Osteoblast (primary cell): ENCODE measurements at regions not wholly inside any gene's neighbourhood (a gene's known extent, or its start where the extent isn't known, plus 50 kb on each side); places are given as distances from the start of the nearest gene placed in this dataset.
A peak's percentile ranks its signal among the peaks of the same experiment; 100 is the strongest.

Source experiments
- DNase-seq: peaks from one replicate; pipeline ENCODE4 v3.0.0; 2011; ENCODE audit warnings: low spot score, mixed read lengths; ENCODE audit not compliant: insufficient read length; ENCODE audit errors: missing footprints
- H2AFZ ChIP-seq: 2 replicates; pipeline ENCODE4 v1.6.0; 2011; ENCODE audit warnings: mild to moderate bottlenecking, low read length
- H3K27ac ChIP-seq: 2 replicates; pipeline ENCODE4 v1.5.1; 2011; ENCODE audit warnings: mild to moderate bottlenecking, low read depth, low read length, moderate library complexity
- H3K27me3 ChIP-seq: 2 replicates; pipeline ENCODE4 v1.6.0; 2012; ENCODE audit warnings: mild to moderate bottlenecking, control low read depth, inconsistent platforms, low read length, moderate library complexity; ENCODE audit not compliant: insufficient read depth
- H3K36me3 ChIP-seq: 2 replicates; pipeline ENCODE4 v1.5.1; 2011; ENCODE audit warnings: mild to moderate bottlenecking, low read length, control low read depth, moderate library complexity; ENCODE audit not compliant: insufficient read depth
- H3K4me1 ChIP-seq: 2 replicates; pipeline ENCODE4 v1.5.1; 2011; ENCODE audit warnings: mild to moderate bottlenecking, low read length, control low read depth, moderate library complexity; ENCODE audit not compliant: insufficient read depth
- H3K4me2 ChIP-seq: 2 replicates; pipeline ENCODE4 v1.6.0; 2011; ENCODE audit warnings: mild to moderate bottlenecking, low read length; ENCODE audit not compliant: insufficient read depth
- H3K4me3 ChIP-seq: fragments of 200-600 bp; sonication (generic); 3 replicates; pipeline ENCODE4 v1.5.1; 2012; ENCODE audit warnings: mild to moderate bottlenecking, low read length, inconsistent platforms; ENCODE audit not compliant: insufficient read depth
- H3K79me2 ChIP-seq: 2 replicates; pipeline ENCODE4 v1.6.0; 2012; ENCODE audit warnings: mild to moderate bottlenecking, low read length, control low read depth, inconsistent platforms; ENCODE audit not compliant: insufficient read depth
- H3K9me3 ChIP-seq: 2 replicates; pipeline ENCODE4 v1.5.1; 2011; ENCODE audit warnings: low read depth, low read length, control low read depth
- H4K20me1 ChIP-seq: 2 replicates; pipeline ENCODE4 v1.6.0; 2012; ENCODE audit warnings: mild to moderate bottlenecking, low read length, control low read depth; ENCODE audit not compliant: insufficient read depth
- TF ChIP-seq, protein P1 (sequence below): IDR thresholded peaks from 2 replicates; pipeline ENCODE4 v1.5.1; 2011; ENCODE audit warnings: mild to moderate bottlenecking, low read depth, low read length, moderate library complexity; ENCODE audit errors: extremely low read depth

DNA sequence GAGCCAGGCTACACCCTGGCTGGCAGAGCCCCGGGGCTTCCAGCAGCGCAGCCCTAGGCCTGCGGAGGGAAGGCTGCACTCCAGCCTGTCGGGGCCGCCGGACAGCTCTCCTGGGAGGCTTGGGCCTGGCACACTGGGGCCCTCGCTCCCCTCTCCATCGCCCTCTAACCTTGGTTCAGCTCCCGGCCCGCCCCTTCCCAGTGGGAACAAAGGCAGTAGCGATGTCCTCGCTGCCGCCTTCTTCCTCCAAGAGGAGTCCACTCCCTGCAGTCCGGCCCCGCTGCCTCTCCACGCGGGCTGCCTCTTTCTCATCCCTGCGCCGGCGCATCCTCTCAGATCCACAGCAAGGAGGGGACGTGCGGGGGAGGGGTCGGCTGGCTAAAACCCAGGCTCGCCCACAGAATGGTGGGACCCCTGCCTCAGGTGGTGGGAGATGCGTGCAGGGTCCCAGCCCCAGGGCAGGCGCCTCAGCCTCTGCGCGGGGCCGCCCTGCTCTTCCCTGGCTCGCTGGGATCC is 138.1 kb downstream of the TWIST2 start:
- Histone ChIP-seq H3K4me2 (no peak overlapping the region), H3K36me3 (no peaks in the 10 kb centered on the region), H2AFZ (no peak overlapping the region), H3K4me1 (no peaks in the 10 kb centered on the region), H3K4me3 (no peak overlapping the region), H3K27me3 (peaks cover 6% of the 10 kb centered on the region), H3K9me3 (no peaks in the 10 kb centered on the region), H3K79me2 (no peaks in the 10 kb centered on the region), H3K27ac (no peak overlapping the region), H4K20me1 (no peaks in the 10 kb centered on the region)
- TF ChIP-seq, protein P1, sequence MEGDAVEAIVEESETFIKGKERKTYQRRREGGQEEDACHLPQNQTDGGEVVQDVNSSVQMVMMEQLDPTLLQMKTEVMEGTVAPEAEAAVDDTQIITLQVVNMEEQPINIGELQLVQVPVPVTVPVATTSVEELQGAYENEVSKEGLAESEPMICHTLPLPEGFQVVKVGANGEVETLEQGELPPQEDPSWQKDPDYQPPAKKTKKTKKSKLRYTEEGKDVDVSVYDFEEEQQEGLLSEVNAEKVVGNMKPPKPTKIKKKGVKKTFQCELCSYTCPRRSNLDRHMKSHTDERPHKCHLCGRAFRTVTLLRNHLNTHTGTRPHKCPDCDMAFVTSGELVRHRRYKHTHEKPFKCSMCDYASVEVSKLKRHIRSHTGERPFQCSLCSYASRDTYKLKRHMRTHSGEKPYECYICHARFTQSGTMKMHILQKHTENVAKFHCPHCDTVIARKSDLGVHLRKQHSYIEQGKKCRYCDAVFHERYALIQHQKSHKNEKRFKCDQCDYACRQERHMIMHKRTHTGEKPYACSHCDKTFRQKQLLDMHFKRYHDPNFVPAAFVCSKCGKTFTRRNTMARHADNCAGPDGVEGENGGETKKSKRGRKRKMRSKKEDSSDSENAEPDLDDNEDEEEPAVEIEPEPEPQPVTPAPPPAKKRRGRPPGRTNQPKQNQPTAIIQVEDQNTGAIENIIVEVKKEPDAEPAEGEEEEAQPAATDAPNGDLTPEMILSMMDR, result no peak
- no peak for DNase-seq

DNA sequence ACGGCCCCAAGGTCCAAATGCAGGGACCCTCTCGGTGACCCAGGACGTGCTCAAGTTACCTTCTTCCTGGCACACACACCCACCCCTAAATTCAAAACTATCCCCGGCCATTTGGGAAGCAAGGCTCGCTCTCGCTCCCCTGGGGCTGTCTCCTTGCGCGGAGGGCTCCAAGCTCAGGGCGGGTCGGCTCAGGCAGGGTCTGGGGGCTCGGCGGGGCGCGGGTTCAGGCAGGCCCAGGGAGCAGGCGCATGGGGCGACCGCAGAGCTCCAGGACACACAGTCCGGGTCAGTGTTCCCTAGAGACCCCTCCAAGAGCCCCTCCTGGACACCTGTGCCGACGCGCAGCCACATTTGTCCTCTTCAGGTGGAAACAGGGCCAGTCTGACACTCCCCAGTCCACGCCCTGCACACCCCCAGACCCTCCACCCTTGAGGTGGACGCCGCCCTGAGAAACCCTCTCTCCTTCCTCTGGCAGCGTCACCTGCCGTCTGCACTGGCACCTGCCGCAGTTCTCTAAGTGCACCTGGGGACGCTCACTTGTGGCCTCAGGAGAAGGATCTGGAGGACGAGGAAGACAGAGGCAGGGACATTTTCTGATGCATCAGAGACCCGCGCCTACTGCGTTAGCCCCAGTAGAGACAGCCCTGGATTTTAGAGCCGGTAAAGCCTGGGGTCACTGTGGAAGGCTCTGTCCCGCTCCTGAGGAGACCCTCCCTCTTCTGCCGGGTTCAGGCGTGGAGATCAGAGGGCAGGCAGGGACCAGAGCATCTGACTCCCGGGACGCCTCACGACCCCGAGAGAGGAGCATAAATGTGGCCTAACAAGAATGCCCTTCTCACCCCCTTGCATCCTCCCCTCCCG is 138.8 kb downstream of the TWIST2 start:
- Histone ChIP-seq H4K20me1 (no peaks in the 10 kb centered on the region), H3K4me3 (no peak overlapping the region), H3K9me3 (no peaks in the 10 kb centered on the region), H3K27me3 (peaks cover 9% of the 10 kb centered on the region), H3K4me1 (no peaks in the 10 kb centered on the region), H3K4me2 (no peak overlapping the region), H3K36me3 (no peaks in the 10 kb centered on the region), H3K27ac (no peak overlapping the region), H2AFZ (no peak overlapping the region), H3K79me2 (no peaks in the 10 kb centered on the region)
- no peak for DNase-seq
- TF ChIP-seq, protein P1, result no peak

DNA sequence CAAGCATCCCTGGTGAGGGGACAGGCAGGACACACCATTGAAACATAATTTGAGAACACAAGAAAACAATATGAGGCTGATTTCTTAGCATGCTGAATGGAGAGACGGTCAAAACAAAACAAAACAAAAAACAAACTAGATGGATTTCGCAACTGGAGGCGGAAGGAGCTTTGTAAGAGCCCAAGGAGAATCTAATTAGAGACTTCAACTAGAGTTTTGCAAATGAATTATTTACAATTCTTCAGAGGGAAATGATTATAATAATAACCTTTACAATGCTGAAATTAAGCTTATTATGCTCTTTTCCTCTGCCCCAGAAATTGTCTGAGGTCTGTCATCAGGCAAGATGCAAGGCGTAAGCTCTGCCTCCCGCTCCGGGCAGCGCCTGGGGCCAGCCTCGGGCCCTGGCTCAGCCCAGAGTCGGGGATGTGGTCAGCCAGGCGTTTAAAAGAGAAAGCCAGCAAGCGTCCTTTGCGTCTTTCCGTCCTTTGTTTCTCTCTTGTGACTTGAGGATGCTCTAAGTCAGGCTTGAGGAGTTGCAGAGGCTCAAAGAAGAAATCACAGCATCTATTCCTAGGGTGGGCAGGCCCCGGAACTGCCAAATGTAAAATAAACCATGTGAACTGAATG is 139.6 kb downstream of the TWIST2 start:
- H3K27me3 ChIP-seq, result peaks cover 11% of the 10 kb centered on the region
- H3K27ac ChIP-seq, result no peak overlapping the region
- peak overlapping the region; percentile 40 for H3K4me2 ChIP-seq
- H3K4me1 ChIP-seq, result no peaks in the 10 kb centered on the region
- TF ChIP-seq, protein P1, result no peak
- no peaks in the 10 kb centered on the region for H3K79me2 ChIP-seq
- no peaks in the 10 kb centered on the region for H3K9me3 ChIP-seq
- no peaks in the 10 kb centered on the region for H4K20me1 ChIP-seq
- H2AFZ ChIP-seq, result peak overlapping the region; percentile 20
- H3K4me3 ChIP-seq, result no peak overlapping the region
- H3K36me3 ChIP-seq, result no peaks in the 10 kb centered on the region
- DNase-seq, result no peak

DNA sequence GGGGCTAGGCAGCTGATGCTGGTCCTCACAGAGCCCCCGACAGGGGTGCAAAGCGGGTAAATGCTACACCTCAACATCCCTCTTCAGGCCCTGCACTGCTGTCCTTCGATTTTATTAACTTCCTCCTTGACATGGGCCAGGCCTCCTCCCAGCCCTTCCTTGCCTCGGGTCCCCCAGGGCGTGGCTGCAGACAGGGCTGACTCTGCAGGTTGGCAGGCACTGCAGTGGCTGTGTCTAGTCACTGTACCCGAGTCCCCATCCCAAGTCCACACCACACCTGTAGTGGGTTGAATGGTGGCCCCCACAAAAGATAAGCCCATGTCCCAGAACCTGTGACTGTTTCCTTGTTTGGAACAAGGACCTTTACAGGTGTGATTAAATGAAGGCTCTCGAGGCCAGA is 140.2 kb downstream of the TWIST2 start:
- Histone ChIP-seq H3K4me1 (no peaks in the 10 kb centered on the region), H2AFZ (no peak overlapping the region), H3K9me3 (no peaks in the 10 kb centered on the region), H3K27me3 (peaks cover 11% of the 10 kb centered on the region), H3K4me2 (no peak overlapping the region), H3K36me3 (no peaks in the 10 kb centered on the region), H3K27ac (no peak overlapping the region), H3K4me3 (no peak overlapping the region), H3K79me2 (no peaks in the 10 kb centered on the region), H4K20me1 (no peaks in the 10 kb centered on the region)
- TF ChIP-seq, protein P1, result no peak
- no peak for DNase-seq
